ENCODE measurements at regions not wholly inside any gene's neighbourhood (a gene's known extent, or its start where the extent isn't known, plus 50 kb on each side); places are given as distances from the start of the nearest gene placed in this dataset.
"Not testable (repeated sequence)": the region's sequence is repeated elsewhere in the genome, so short reads cannot be mapped to it uniquely, and the experiment has no call there.

DNA sequence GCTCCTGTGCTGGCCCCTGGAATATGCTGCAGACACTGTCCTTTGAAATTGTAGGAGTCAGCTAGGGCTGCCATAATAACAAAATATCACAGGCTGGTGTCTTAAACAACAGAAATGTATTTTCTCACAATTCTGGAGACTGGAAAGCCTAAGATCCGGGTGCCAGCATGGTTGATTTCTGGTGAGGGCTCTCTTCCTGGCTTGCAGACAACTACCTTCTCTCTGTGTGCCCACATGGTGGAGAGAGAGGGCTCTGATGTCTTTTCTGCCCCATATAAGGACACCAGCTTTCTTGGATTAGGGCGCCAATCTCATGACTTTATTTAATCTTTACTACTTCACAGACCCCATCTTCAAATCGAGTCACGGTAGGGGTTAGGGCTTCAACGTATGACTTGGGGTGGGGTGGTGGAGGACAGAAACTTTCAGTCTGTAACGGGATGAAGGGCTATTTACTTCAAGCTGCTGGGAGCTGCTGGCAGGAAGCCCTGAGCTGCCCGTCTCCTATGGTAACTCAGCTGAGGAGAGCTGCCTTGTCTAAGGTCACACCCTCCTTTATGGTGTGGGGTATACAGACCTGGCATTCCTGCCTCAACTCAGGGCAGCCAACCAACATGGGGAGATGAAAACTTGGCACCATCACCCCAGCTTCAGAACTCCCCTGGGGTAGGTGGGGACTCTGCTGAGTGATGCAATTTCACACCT lies 142.9 kb upstream of the ZBED5 start:
- DNase-seq: no peak

DNA sequence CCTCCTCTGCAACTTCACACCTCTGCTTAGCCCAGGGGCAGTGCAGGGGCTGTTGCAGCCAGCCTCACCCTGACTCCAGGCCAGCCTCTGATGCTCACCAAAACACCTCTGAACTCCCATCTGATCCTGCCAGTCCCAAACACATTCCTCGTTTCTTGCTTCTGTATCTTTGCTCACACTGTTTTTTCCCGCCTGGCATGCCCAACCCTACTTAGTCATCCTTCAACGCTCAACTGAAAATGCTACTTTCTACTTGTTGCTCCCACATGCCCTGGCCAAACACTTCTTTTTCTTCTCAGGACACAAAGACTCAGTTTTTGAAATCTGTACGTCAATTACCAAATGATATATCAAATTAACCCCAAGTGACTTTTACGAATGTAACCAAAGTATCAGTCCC lies 140.8 kb upstream of the ZBED5 start:
- DNase-seq: no peak

DNA sequence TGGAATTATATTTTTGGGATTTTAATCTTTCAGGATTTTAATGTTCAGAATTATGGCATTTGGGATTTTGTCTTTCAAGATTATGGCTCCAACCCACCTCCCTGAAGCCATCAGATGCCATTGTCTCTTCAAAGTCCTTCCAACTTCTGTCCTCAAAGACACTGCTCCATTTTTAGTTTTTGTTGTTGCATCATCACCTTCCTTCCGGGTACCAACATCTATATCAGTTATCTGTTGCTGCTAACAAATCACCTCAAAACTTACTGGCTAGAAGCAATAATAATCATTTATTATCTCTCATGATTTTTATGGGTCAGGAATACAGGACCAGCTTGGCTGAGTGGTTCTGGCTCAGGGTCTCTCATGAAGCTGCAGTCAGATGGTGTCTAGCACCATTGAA lies 138.8 kb upstream of the ZBED5 start:
- no peak for DNase-seq

GRCh38 chr11:10993640-10994039 lies 135.8 kb upstream of the ZBED5 start:
- no peak for DNase-seq

DNA sequence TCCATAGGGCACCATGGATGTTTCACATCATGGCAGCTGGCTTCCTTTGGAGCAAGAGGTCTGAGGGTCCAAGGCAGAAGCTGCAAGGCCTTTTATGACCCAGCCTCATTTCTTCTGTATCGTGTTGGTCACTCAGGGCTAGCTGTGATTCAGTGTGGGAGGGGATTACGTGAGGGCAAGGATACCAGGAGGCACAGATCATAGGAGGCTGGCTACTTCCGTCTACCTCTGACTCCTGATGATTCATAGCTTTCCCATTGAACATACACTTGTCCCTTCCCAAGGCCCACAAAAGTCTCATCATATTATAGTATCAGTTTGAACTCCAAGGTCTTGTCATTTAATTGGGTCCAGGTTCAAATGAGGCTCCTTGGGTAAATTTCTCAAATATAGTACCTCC lies 135.3 kb upstream of the ZBED5 start:
- DNase-seq: no peak

GRCh38 chr11:10991393-10991792 lies 133.5 kb upstream of the ZBED5 start:
- DNase-seq: no peak

- no peak for DNase-seq
Observed at GRCh38 chr11:10990637-10991193, 132.9 kb upstream of the ZBED5 start.

DNA sequence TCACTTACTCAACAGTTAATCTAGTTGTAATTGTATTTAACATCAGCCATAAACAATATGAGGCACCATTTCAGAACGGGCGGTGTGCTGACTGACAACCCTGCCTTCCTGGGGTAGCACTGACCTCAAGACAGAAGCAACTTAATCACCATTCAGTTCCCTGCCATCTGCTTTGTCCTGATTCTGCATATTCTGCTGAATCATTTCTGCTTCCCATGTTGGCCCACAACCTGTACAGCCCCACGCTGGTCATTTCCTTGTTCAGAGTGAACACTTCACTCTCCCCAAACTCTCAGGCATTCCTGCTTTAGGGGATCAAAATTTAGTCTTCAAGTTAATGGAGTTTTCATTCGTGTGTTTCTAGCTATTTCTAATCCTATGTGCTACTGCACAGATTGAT lies 132.3 kb upstream of the ZBED5 start:
- DNase-seq: no peak

GRCh38 chr11:10986006-10986405 lies 128.2 kb upstream of the ZBED5 start:
- no peak for DNase-seq

GRCh38 chr11:10984742-10985141 lies 126.9 kb upstream of the ZBED5 start:
- no peak for DNase-seq

DNA sequence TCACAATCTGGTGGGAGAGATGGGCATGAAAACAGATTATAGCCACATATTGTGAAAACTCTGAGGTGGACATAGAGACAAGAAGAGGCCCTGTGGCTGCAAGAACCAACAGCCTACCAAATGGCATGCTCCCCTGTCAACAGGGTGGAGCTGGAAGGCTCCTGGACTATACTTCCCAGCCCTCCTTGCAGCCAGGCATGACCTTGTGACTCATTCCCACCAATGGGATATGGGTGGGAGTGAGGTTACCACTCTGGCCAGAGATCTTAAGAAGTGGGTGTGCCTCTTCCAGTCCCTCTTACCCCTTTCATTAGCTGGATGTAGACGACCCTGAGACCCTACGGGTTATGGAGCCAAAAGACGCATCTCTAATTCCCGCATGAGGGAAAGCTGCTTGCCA lies 126.4 kb upstream of the ZBED5 start:
- DNase-seq: no peak

DNA sequence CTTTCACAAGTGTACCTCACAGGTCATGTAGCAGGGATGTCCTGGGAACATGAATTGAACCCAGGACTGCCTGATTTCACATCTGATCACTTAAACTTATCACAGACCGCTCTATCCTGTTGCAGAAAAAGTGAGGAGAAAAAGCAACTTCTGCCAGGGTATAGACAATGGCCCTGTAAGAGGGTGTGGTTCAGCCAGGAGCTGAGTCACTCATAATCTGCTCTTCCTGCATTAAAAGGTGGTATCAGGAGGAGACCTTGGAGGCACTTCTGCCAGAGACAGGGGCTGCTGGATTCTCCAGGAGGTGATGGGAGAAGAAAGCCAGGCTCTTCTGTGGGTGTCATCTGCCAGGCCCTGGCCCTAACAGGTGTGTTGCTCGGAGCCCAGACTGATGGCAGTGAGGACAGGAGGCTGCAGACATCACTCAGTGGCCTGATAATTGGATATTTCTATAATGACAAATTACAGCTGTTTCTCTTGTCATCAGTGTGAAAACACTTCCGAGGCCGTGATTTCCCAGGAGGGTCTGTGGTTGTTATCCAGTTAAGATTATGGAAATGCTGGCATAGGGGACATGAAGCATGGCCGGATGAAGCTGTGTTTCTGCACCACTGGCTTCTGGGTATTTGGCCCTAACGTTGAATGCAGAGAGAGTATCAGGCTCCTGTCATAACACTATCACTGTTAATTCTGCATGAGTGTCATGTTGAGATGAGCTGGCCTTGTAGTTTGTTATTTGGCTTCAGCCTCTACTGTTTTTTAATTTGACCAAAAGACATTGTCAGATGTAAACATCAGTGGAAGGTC lies 125.1 kb upstream of the ZBED5 start:
- no peak for DNase-seq

DNA sequence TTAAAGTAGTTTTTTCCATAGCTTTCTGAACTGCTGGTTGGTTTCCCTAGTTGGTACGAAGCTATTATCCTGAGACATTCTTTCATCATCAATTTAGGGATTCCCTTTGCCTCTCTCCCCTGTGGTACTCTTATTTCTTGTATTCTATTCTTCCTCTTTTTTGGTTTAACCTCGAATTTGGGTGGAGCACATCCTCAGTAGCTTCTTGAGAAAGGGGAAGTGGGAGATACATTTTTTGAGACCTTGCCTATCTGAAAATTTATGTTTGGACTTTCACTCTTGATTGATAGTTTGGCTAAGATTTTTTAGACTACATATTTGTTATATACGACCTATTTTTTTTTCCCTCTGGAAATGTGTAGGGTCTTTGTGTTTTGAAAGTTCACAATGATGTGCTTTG lies 121.7 kb upstream of the ZBED5 start:
- DNase-seq: no peak

DNA sequence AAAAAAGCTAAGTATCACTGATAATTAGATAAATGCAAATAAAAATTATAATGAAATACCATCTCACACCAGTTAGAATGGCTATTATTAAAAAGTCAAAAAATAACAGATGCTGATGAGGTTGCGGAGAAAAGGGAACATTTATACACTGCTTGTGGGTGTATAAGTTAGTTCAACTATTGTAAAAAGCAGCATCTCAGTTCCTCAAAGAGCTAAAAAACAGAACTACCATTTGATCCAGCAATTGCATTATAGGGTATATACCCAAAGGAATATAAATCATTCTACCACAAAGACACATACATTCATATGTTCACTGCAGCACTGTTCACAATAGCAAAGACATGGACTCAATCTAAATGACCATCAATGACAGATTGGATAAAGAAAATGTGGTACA lies 120.3 kb upstream of the ZBED5 start:
- DNase-seq: no peak

- DNase-seq: no peak
Observed at GRCh38 chr11:10975287-10975721, 117.5 kb upstream of the ZBED5 start.

DNA sequence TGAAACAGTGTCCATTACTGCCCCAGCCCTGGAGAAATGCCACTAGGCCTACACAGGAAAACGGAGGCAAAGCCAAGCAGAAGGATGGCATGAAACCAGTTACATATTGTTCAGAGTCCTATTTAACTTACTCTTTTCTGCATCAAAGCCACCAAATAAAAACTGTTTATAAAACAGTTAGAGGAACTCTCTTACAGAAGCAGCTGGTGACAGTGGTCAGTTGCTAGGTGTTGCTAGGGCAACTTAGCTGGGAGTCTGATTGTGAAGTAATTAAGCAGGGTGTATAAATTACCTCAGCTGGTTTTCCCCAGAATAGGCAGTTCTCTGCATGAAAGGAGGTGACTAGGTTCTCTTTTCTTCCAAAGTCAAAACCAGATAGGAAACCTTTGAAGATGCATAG lies 115.6 kb upstream of the ZBED5 start:
- no peak for DNase-seq

DNA sequence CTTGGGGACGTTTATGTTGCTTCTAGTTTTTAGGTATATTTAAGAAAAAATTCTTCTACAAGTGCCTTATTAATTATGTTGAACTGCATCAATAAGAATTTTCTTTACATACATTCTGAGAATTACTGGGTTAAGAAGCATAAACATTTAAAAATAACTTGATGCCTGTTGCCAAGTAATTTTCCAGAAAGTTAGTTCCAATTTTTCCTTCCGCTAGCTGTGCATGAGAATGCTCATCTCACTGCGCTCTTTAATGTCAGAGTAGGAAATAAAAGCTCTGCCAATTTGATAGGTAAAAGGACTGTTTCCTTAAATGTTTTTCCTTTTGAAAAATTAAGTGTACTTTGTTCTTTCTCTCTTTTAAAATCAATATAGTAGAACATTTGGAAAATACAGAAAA lies 113.1 kb upstream of the ZBED5 start:
- no peak for DNase-seq

DNA sequence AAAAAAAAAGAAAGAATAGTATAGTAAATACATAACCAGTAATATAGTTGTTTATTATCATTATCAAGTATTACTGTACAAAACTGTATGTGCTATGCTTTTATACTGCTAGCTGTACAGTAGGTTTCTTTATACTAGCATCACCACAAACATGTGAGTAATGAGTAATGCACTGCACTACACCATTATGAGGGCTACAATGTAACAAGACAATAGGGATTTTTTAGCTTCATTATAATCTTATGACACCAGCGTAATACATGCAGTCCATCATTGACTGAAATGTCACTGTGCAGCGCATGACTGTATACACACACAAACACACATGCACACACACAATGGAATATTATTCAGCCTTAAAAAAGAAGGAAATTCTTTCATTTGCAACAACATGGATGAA lies 111.5 kb upstream of the ZBED5 start:
- no peak for DNase-seq

GRCh38 chr11:10956884-10957283 lies 99.0 kb upstream of the ZBED5 start:
- not testable (repeated sequence) for DNase-seq

DNA sequence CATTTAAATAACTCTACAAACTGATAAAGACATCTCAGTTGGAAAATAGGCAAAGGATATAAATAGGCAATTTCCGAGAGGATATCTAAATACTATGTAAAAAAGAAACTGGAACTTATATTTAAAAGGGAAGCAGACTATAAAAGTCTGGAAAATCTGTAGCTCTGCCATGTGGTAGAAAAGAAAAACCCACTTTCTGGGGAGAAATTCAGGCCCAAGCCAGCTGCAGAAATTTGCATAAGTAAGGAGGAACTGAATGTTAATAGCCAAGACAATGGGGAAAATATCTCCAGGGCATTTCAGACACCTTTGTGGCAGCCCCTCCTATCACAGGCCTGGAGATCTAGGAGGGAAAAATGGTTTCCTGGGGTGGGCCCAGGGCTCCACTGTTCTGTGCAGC lies 97.8 kb upstream of the ZBED5 start:
- DNase-seq: no peak

DNA sequence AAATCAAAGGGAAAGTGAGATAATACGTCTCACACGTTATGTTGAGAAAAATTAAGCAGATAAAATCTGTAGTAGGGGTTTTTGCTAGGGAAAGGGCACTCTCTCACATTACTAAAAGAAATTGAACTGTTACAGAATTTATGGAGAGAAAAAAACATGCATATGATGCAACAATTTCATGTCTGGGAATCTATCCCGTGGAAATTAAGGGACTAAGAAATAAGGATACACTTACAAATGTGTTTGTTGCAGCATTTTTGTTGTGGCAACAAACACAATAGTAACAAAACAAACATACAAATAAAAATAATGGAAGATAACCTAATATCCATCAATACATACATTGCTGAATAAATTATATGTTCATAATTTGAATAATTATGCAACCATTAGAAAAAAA lies 96.3 kb upstream of the ZBED5 start:
- no peak for DNase-seq

- DNase-seq: no peak
Observed at GRCh38 chr11:10952872-10953271, 95.0 kb upstream of the ZBED5 start.

DNA sequence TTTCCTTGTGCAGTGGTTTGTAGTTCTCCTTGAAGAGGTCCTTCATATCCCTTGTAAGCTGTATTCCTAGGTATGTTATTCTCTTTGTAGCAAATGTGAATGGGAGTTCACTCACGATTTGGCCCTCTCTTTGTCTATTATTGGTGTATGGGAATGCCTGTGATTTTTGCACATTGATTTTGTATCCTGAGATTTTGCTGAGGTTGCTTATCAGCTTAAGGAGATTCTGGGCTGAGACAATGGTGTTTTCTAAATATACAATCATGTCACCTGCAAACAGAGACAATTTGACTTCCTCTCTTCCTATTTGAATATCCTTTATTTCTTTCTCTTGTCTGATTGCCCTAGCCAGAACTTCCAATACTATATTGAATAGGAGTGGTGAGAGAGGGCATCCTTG lies 90.1 kb upstream of the ZBED5 start:
- not testable (repeated sequence) for DNase-seq

- no peak for DNase-seq
Observed at GRCh38 chr11:10946072-10946471, 88.2 kb upstream of the ZBED5 start.

Measured in activated effector memory CD4-positive, alpha-beta T cell treated with anti-CD3 and anti-CD28 coated beads, Interleukin-2, amount 50 U/mL, for 16 hours (primary cell).